Esophagus muscularis mucosa (tissue), 4 donors: ENCODE measurements at regions not wholly inside any gene's neighbourhood (a gene's known extent, or its start where the extent isn't known, plus 50 kb on each side); places are given as distances from the start of the nearest gene placed in this dataset.

Experiments used
- CTCF ChIP-seq, 3 experiments: fragments of 200-600 bp in 2 of 3; fragments of 450-650 bp in 1 of 3; sonication (generic) in 2 of 3; IDR thresholded peaks; one replicate each; pipeline ENCODE4 v1.5.1; 2017 to 2019; ENCODE audit warnings: antibody characterized with exemption in 3 of 3, mild to moderate bottlenecking in 2 of 3, moderate library complexity in 1 of 3
- EP300 ChIP-seq: sonication (generic); formaldehyde crosslinking; IDR thresholded peaks from one replicate; pipeline ENCODE4 v1.6.1; 2017; ENCODE audit warnings: antibody characterized with exemption
- POLR2A ChIP-seq: fragments of 450-650 bp; IDR thresholded peaks from one replicate; pipeline ENCODE4 v1.6.1; 2017; ENCODE audit warnings: antibody characterized with exemption, moderate library complexity, mild to moderate bottlenecking, low read depth

GRCh38 chr2:11004199-11004598, 92.5 kb downstream of the KCNF1 start:
- TF ChIP-seq CTCF (IDR thresholded peaks at IDR 0.05) (no peak), EP300 (no peak), POLR2A (no peak)
